Large intestine (tissue), 3 donors: ENCODE measurements at regions not wholly inside any gene's neighbourhood (a gene's known extent, or its start where the extent isn't known, plus 50 kb on each side); places are given as distances from the start of the nearest gene placed in this dataset.

Experiments used
- DNase-seq, 2 donors: peaks; one replicate each; pipeline versions ENCODE4 v3.0.0 to v3.0.0-alpha.2; 2013
- H3K27ac ChIP-seq: one replicate; pipeline ENCODE4 v1.5.1; 2013; ENCODE audit warnings: low read length
- H3K27me3 ChIP-seq: 2 replicates; pipeline ENCODE4 v1.6.1; 2013; ENCODE audit warnings: low read length; ENCODE audit not compliant: control insufficient read depth, insufficient read depth
- H3K36me3 ChIP-seq: 2 replicates; pipeline ENCODE4 v1.6.1; 2013; ENCODE audit warnings: low read length; ENCODE audit not compliant: control insufficient read depth, insufficient read depth
- H3K4me1 ChIP-seq: one replicate; pipeline ENCODE4 v1.6.1; 2013; ENCODE audit warnings: low read length; ENCODE audit not compliant: control insufficient read depth, insufficient read depth
- H3K4me3 ChIP-seq: one replicate; pipeline ENCODE4 v1.5.1; 2013; ENCODE audit warnings: low read length
- H3K9me3 ChIP-seq: one replicate; pipeline ENCODE4 v1.6.1; 2013; ENCODE audit warnings: mild to moderate bottlenecking, low read depth, low read length, moderate library complexity; ENCODE audit not compliant: control insufficient read depth
- WGBS: methylation state at CpG from one replicate; pipeline ENCODE4 v1.1.5; 2013; ENCODE audit warnings: low lambda C conversion rate; ENCODE audit not compliant: insufficient coverage; 5-methylcytosine and 5-hydroxymethylcytosine counted together

GRCh38 chr17:34178092-34178491 is 77.0 kb upstream of the CCL2 start:
- H3K27me3 ChIP-seq = peaks cover 13% of the 10 kb centered on the region
- H3K27ac ChIP-seq = peak overlapping the region; percentile 33
- DNase-seq = no peak
- no peaks in the 10 kb centered on the region for H3K9me3 ChIP-seq
- no peak overlapping the region for H3K4me3 ChIP-seq
- no peaks in the 10 kb centered on the region for H3K4me1 ChIP-seq
- H3K36me3 ChIP-seq = no peaks in the 10 kb centered on the region
- WGBS = no CpG with 5 or more reads among the region's 3 CpGs

- H3K27ac ChIP-seq = no peak overlapping the region
- H3K27me3 ChIP-seq = peaks cover 8% of the 10 kb centered on the region
- no peak overlapping the region for H3K4me3 ChIP-seq
- no peaks in the 10 kb centered on the region for H3K36me3 ChIP-seq
- no peak for DNase-seq
- no peaks in the 10 kb centered on the region for H3K4me1 ChIP-seq
- H3K9me3 ChIP-seq = no peaks in the 10 kb centered on the region
- WGBS = 56% methylated on average over 5 of the region's 6 CpGs
These were observed 72.9 kb upstream of the CCL2 start for GRCh38 chr17:34182036-34182803.

GRCh38 chr17:34195987-34196386 is 59.1 kb upstream of the CCL2 start:
- peaks cover 2% of the 10 kb centered on the region for H3K27me3 ChIP-seq
- no peak overlapping the region for H3K4me3 ChIP-seq
- H3K4me1 ChIP-seq = no peaks in the 10 kb centered on the region
- no peak for DNase-seq
- WGBS = no CpG with 5 or more reads among the region's 3 CpGs
- no peak overlapping the region for H3K27ac ChIP-seq
- H3K9me3 ChIP-seq = no peaks in the 10 kb centered on the region
- no peaks in the 10 kb centered on the region for H3K36me3 ChIP-seq

- H3K27me3 ChIP-seq = peaks cover 8% of the 10 kb centered on the region
- H3K36me3 ChIP-seq = no peaks in the 10 kb centered on the region
- no peak for DNase-seq
- WGBS = 80% methylated on average over 1 of the region's 1 CpG
- H3K4me3 ChIP-seq = no peak overlapping the region
- no peak overlapping the region for H3K27ac ChIP-seq
- no peaks in the 10 kb centered on the region for H3K9me3 ChIP-seq
- H3K4me1 ChIP-seq = no peaks in the 10 kb centered on the region
These were observed 56.6 kb upstream of the CCL2 start for GRCh38 chr17:34198519-34198918.

- Histone ChIP-seq H3K9me3 (no peaks in the 10 kb centered on the region), H3K36me3 (no peaks in the 10 kb centered on the region), H3K4me1 (no peaks in the 10 kb centered on the region), H3K4me3 (no peak overlapping the region), H3K27ac (no peak overlapping the region), H3K27me3 (peaks cover 8% of the 10 kb centered on the region)
- WGBS = 100% methylated on average over 1 of the region's 7 CpGs
- DNase-seq = no peak
These were observed 55.6 kb upstream of the CCL2 start for GRCh38 chr17:34199454-34199853.

GRCh38 chr17:34199932-34200534 is 55.1 kb upstream of the CCL2 start:
- Histone ChIP-seq H3K4me1 (no peaks in the 10 kb centered on the region), H3K27ac (no peak overlapping the region), H3K9me3 (no peaks in the 10 kb centered on the region), H3K4me3 (no peak overlapping the region), H3K36me3 (no peaks in the 10 kb centered on the region), H3K27me3 (peaks cover 8% of the 10 kb centered on the region)
- 17% methylated on average over 1 of the region's 8 CpGs for WGBS
- peak; percentile 56 to 69 for DNase-seq

- no peaks in the 10 kb centered on the region for H3K4me1 ChIP-seq
- H3K9me3 ChIP-seq = no peaks in the 10 kb centered on the region
- no peak for DNase-seq
- no peak overlapping the region for H3K4me3 ChIP-seq
- no peak overlapping the region for H3K27ac ChIP-seq
- no peaks in the 10 kb centered on the region for H3K36me3 ChIP-seq
- no CpG with 5 or more reads among the region's 1 CpG for WGBS
- peaks cover 6% of the 10 kb centered on the region for H3K27me3 ChIP-seq
These were observed 53.9 kb upstream of the CCL2 start for GRCh38 chr17:34201225-34201624.

GRCh38 chr17:34201767-34202166 is 53.3 kb upstream of the CCL2 start:
- Histone ChIP-seq H3K4me1 (no peaks in the 10 kb centered on the region), H3K36me3 (no peaks in the 10 kb centered on the region), H3K27ac (no peak overlapping the region), H3K27me3 (peaks cover 6% of the 10 kb centered on the region), H3K9me3 (no peaks in the 10 kb centered on the region), H3K4me3 (no peak overlapping the region)
- no CpG with 5 or more reads among the region's 4 CpGs for WGBS
- DNase-seq = no peak

GRCh38 chr17:34203018-34203638 is 52.0 kb upstream of the CCL2 start:
- DNase-seq = no peak
- no peak overlapping the region for H3K4me3 ChIP-seq
- H3K4me1 ChIP-seq = no peaks in the 10 kb centered on the region
- no peaks in the 10 kb centered on the region for H3K9me3 ChIP-seq
- H3K36me3 ChIP-seq = no peaks in the 10 kb centered on the region
- no peak overlapping the region for H3K27ac ChIP-seq
- peaks cover 6% of the 10 kb centered on the region for H3K27me3 ChIP-seq
- WGBS = no CpG with 5 or more reads among the region's 4 CpGs

GRCh38 chr17:34204402-34204801 is 50.7 kb upstream of the CCL2 start:
- DNase-seq = no peak
- Histone ChIP-seq H3K4me1 (no peaks in the 10 kb centered on the region), H3K36me3 (no peaks in the 10 kb centered on the region), H3K4me3 (no peak overlapping the region), H3K27me3 (peaks cover 6% of the 10 kb centered on the region), H3K27ac (no peak overlapping the region), H3K9me3 (no peaks in the 10 kb centered on the region)
- no CpG with 5 or more reads among the region's 5 CpGs for WGBS
